ENCODE measurements at regions not wholly inside any gene's neighbourhood (a gene's known extent, or its start where the extent isn't known, plus 50 kb on each side); places are given as distances from the start of the nearest gene placed in this dataset.

- in situ Hi-C loops (cut with MboI; ENCODE audit: low pct_ligation_motif_present in 1 of 4, low pct_unique_long_range_greater_than_20kb in 1 of 4, low sequenced_read_pairs in 3 of 4) (loop anchor here in 3 of 4 donors (25.0 kb wide), 2 partner anchors 782 to 807 kb away; partner anchors contain the start of gene KLF4 (in 1 of the 3)), intact Hi-C loops (cut with DNase I; ENCODE audit: low total_unique reads) (no loop called here)
- no peak for DNase-seq
- 71% methylated on average over 1 of the region's 1 CpG; no CpG with 5 or more reads in 1 of the 2 donors for WGBS, 2 donors (ENCODE audit: low coverage in 1 of 2)
- H3K4me3 ChIP-seq = no peak overlapping the region
- H3K36me3 ChIP-seq = no peaks in the 10 kb centered on the region
- no peaks in the 10 kb centered on the region for H3K9me3 ChIP-seq
- H3K4me1 ChIP-seq = peaks cover 7 to 24% (median 21%) of the 10 kb centered on the region in 4 donors
- H3K27me3 ChIP-seq = no peaks in the 10 kb centered on the region
- H3K27ac ChIP-seq = no peak overlapping the region
- TF ChIP-seq, protein P1, sequence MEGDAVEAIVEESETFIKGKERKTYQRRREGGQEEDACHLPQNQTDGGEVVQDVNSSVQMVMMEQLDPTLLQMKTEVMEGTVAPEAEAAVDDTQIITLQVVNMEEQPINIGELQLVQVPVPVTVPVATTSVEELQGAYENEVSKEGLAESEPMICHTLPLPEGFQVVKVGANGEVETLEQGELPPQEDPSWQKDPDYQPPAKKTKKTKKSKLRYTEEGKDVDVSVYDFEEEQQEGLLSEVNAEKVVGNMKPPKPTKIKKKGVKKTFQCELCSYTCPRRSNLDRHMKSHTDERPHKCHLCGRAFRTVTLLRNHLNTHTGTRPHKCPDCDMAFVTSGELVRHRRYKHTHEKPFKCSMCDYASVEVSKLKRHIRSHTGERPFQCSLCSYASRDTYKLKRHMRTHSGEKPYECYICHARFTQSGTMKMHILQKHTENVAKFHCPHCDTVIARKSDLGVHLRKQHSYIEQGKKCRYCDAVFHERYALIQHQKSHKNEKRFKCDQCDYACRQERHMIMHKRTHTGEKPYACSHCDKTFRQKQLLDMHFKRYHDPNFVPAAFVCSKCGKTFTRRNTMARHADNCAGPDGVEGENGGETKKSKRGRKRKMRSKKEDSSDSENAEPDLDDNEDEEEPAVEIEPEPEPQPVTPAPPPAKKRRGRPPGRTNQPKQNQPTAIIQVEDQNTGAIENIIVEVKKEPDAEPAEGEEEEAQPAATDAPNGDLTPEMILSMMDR (IDR thresholded peaks at IDR 0.05) = no peak
- TF ChIP-seq EP300 (IDR thresholded peaks at IDR 0.05; ENCODE audit: low read depth) = no peak
- no peak for TF ChIP-seq POLR2A (IDR thresholded peaks at IDR 0.05)
- TF ChIP-seq POLR2AphosphoS5 (IDR thresholded peaks at IDR 0.05) = no peak
Measured at GRCh38 chr9:108269371-108269770, 586.4 kb downstream of the ACTL7B start.

GRCh38 chr9:108265065-108265464 is 590.7 kb downstream of the ACTL7B start:
- TF ChIP-seq, protein P1 (IDR thresholded peaks at IDR 0.05) = no peak
- no peak for TF ChIP-seq POLR2A (IDR thresholded peaks at IDR 0.05)
- in situ Hi-C loops (cut with MboI; ENCODE audit: low pct_ligation_motif_present in 1 of 4, low pct_unique_long_range_greater_than_20kb in 1 of 4, low sequenced_read_pairs in 3 of 4) = loop anchor here in 3 of 4 donors (25.0 kb wide), 2 partner anchors 778 to 803 kb away; partner anchors contain the start of gene KLF4 (in 1 of the 3)
- H3K4me1 ChIP-seq = no peaks in the 10 kb centered on the region
- H3K4me3 ChIP-seq = no peak overlapping the region
- no peak for DNase-seq
- no peak overlapping the region for H3K27ac ChIP-seq
- intact Hi-C loops (cut with DNase I; ENCODE audit: low total_unique reads) = no loop called here
- H3K27me3 ChIP-seq = no peaks in the 10 kb centered on the region
- no peaks in the 10 kb centered on the region for H3K9me3 ChIP-seq
- no peaks in the 10 kb centered on the region for H3K36me3 ChIP-seq
- WGBS, 2 donors (ENCODE audit: low coverage in 1 of 2) = 77 to 100% methylated on average over 1 of the region's 1 CpG

DNA sequence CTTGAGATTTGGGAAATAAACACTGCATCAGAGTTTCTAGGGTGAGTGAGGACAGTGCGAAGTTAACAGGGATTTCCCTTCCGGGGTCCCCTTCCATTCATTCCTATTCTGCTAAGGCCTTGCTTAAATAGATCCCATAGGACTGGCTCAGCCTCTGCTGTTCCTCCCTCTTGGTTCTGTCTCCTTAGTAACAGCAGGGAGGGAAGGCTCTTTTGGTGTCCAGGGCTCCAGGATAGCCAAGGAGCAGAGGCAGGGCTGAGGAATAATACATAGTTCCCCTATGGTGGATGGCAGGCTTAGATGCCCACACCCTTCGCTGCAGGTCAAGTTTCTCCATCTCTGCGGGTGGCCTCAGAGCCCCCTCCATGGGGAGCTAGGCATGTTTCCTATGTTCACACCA is 591.7 kb downstream of the ACTL7B start:
- Histone ChIP-seq H3K27me3 (no peaks in the 10 kb centered on the region), H3K9me3 (no peaks in the 10 kb centered on the region), H3K4me3 (no peak overlapping the region), H3K4me1 (no peaks in the 10 kb centered on the region), H3K36me3 (no peaks in the 10 kb centered on the region), H3K27ac (no peak overlapping the region)
- intact Hi-C loops (cut with DNase I; ENCODE audit: low total_unique reads) (no loop called here), in situ Hi-C loops (cut with MboI; ENCODE audit: low pct_ligation_motif_present in 1 of 4, low pct_unique_long_range_greater_than_20kb in 1 of 4, low sequenced_read_pairs in 3 of 4) (loop anchor here in 3 of 4 donors (25.0 kb wide), 2 partner anchors 777 to 802 kb away; partner anchors contain the start of gene KLF4 (in 1 of the 3))
- WGBS, 2 donors (ENCODE audit: low coverage in 1 of 2) = 93 to 95% methylated on average over 2 to 4 of the region's 4 CpGs
- no peak for DNase-seq
- TF ChIP-seq POLR2AphosphoS5 (IDR thresholded peaks at IDR 0.05) (no peak), EP300 (IDR thresholded peaks at IDR 0.05; ENCODE audit: low read depth) (no peak), POLR2A (IDR thresholded peaks at IDR 0.05) (no peak)
- TF ChIP-seq, protein P1 (IDR thresholded peaks at IDR 0.05) = no peak

DNA sequence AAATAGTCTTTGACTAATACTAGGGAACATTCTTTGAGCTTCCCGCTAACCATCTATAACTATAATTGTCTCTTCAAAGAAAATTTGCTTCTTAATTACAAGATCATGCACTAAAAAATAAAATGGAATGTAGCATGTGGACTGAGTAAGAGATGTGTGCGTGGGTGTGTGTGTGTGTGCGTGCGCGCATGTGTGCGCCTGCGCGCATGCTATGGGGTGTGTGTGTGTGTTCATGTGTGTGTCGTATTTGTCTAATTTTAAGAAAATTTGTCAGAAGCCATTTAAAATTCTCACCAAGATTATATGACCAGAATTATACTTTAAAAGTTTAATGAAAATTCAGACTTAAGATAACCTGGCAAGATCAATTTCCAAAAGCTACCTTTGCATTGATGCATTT is 593.0 kb downstream of the ACTL7B start:
- intact Hi-C loops (cut with DNase I; ENCODE audit: low total_unique reads) = no loop called here
- in situ Hi-C loops (cut with MboI; ENCODE audit: low pct_ligation_motif_present in 1 of 4, low pct_unique_long_range_greater_than_20kb in 1 of 4, low sequenced_read_pairs in 3 of 4) = loop anchor here in 3 of 4 donors (25.0 kb wide), 2 partner anchors 776 to 801 kb away; partner anchors contain the start of gene KLF4 (in 1 of the 3)
- H3K4me3 ChIP-seq = no peak overlapping the region

More for the DNA sequence above, 593.0 kb downstream of the ACTL7B start:
- no peak for DNase-seq
- 96 to 98% methylated on average over 9 of the region's 9 CpGs for WGBS, 2 donors (ENCODE audit: low coverage in 1 of 2)
- TF ChIP-seq POLR2AphosphoS5 (IDR thresholded peaks at IDR 0.05) = no peak
- Histone ChIP-seq H3K4me1 (no peaks in the 10 kb centered on the region), H3K36me3 (no peaks in the 10 kb centered on the region), H3K9me3 (no peaks in the 10 kb centered on the region), H3K27ac (no peak overlapping the region), H3K27me3 (no peaks in the 10 kb centered on the region)

All from transverse colon (tissue), 4 donors.